ENCODE measurements at regions not wholly inside any gene's neighbourhood (a gene's known extent, or its start where the extent isn't known, plus 50 kb on each side); places are given as distances from the start of the nearest gene placed in this dataset.

DNA sequence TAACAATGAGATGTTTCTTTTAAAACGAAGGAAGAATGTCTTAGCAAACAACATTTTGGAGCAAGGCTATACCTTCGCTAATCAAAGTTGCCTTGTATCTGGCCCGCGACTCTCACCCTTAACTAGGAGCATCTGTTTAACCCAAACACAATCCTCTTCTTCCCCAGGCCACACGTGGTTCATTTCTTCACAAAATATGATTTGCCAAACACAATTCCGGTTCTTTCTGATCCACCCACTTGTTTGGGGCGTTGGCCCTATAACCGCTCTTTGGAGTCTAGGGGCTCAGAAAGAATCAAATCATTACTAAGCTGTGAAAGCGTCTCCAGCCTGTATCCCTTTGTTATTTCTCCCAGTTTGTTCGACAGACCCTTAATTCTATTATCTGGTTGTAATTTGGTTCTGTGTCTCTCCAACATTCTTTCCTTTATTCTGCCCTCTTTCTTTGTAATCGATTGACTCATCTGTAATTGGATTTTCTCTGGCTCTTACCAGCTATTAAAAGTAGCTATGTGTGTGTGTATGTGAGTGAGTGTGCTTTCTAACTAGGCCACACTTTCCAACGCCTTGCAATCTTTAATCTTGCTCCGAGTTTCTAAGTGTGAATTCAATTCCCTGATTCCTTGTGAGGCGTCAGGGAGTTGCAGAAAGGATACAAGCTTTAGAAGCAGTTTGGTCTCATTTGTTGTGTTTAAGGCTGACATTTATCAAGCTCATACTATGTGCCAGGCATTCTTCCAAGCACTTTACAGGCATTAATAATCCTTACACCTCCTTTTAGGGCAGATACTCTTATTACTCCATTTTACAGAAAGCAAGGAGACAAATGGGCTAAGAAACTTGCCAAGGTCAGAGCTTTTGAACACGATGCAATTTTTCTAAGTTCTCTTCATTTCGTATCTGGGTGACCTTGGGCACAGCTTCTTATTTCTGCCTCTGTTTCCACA, 138.6 kb upstream of the CPEB2 start:
- DNase-seq (ENCODE audit: extremely low spot score in 2 of 2) = no peak
- no peaks in the 10 kb centered on the region for H3K36me3 ChIP-seq
- H3K4me1 ChIP-seq = peaks cover 10% of the 10 kb centered on the region
- peak overlapping the region; percentile 44 for H3K27ac ChIP-seq
- TF ChIP-seq POLR2AphosphoS5 (IDR thresholded peaks at IDR 0.05; ENCODE audit: insufficient read depth in 1 of 2, low read depth in 1 of 2) = no peak
- TF ChIP-seq, protein P1, sequence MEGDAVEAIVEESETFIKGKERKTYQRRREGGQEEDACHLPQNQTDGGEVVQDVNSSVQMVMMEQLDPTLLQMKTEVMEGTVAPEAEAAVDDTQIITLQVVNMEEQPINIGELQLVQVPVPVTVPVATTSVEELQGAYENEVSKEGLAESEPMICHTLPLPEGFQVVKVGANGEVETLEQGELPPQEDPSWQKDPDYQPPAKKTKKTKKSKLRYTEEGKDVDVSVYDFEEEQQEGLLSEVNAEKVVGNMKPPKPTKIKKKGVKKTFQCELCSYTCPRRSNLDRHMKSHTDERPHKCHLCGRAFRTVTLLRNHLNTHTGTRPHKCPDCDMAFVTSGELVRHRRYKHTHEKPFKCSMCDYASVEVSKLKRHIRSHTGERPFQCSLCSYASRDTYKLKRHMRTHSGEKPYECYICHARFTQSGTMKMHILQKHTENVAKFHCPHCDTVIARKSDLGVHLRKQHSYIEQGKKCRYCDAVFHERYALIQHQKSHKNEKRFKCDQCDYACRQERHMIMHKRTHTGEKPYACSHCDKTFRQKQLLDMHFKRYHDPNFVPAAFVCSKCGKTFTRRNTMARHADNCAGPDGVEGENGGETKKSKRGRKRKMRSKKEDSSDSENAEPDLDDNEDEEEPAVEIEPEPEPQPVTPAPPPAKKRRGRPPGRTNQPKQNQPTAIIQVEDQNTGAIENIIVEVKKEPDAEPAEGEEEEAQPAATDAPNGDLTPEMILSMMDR (IDR thresholded peaks at IDR 0.05) = no peak
- no peak for TF ChIP-seq POLR2A (IDR thresholded peaks at IDR 0.05)
- H3K9me3 ChIP-seq = no peaks in the 10 kb centered on the region
- intact Hi-C loops (cut with DNase I) = no loop called here
- peak overlapping the region; percentile 13 to 38 for H3K4me3 ChIP-seq
- no peaks in the 10 kb centered on the region for H3K27me3 ChIP-seq

DNA sequence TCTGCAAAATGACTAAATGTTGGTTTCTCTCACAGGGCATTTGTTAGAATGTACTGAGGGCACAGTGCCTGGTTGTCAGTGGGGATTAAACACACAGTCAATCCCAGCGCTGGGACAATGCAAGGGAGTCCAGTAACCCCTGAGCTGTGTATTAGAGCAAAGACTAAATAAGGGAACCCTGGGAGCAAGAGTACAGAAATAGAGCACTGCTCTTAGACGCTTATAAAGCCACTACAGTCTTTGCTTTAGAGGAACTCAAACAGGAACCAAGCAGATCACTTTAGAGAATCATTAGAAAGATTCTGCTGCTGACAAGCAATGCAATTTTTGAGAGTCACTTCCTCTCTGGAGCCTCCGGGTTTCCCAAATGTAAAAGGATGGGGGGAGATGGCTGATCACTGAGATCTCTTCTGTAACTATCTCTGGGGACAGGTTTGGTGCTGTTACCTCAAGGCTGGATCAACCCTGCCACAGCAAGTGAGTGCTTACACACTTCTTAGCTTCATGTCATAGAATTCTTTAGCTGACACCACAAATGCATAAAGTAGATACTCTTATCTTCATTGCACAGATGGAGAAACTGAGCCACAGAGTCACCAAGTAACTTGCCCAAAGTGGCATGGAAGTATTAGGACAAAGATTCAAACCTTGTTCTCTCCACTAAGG, 137.8 kb upstream of the CPEB2 start:
- intact Hi-C loops (cut with DNase I) = no loop called here
- no peak for DNase-seq (ENCODE audit: extremely low spot score in 2 of 2)
- H3K4me3 ChIP-seq = no peak overlapping the region
- peak overlapping the region; percentile 44 for H3K27ac ChIP-seq
- no peaks in the 10 kb centered on the region for H3K36me3 ChIP-seq
- no peaks in the 10 kb centered on the region for H3K9me3 ChIP-seq
- TF ChIP-seq POLR2AphosphoS5 (IDR thresholded peaks at IDR 0.05; ENCODE audit: insufficient read depth in 1 of 2, low read depth in 1 of 2) = no peak
- TF ChIP-seq, protein P1 (IDR thresholded peaks at IDR 0.05) = no peak
- H3K4me1 ChIP-seq = peaks cover 10% of the 10 kb centered on the region
- H3K27me3 ChIP-seq = no peaks in the 10 kb centered on the region

DNA sequence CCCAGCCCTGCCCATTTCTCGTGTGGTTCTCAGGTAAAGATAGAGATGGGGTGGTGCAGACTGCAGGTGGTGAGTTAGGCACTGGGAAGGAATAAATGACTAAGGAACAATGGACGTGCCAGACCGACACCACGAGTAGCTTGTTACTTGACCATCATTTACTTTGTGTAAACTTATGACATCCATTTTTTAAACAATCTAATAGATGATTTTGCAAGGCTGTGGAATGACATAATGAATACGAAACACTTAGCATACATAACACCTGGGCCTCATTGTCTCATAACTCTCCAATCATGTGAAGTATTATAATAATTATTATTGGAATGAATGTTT, 137.3 kb upstream of the CPEB2 start:
- intact Hi-C loops (cut with DNase I) = no loop called here
- H3K9me3 ChIP-seq = no peaks in the 10 kb centered on the region
- no peaks in the 10 kb centered on the region for H3K36me3 ChIP-seq
- no peak for DNase-seq (ENCODE audit: extremely low spot score in 2 of 2)
- H3K4me1 ChIP-seq = peaks cover 10% of the 10 kb centered on the region
- no peak overlapping the region for H3K27ac ChIP-seq
- TF ChIP-seq, protein P1 (IDR thresholded peaks at IDR 0.05) = no peak
- H3K4me3 ChIP-seq = no peak overlapping the region
- no peaks in the 10 kb centered on the region for H3K27me3 ChIP-seq

DNA sequence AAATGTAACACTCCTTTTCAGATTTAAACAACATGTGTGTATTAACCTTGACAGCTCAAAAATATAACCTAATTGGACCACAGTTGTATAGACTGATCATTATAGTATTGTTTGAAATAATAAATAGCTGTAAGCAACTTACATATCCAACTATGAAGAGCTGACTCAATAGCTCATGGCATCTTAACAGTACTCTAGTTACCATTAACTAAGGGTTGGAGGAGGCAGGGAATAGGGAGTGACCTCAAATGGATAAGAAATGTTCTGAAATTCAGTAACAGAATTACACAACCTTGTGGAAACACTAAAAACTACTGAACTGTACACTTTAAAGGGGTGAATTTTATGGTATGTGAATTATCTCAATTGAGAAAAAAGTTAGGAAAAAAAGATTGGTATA, 136.5 kb upstream of the CPEB2 start:
- H3K4me1 ChIP-seq = peaks cover 10% of the 10 kb centered on the region
- no peaks in the 10 kb centered on the region for H3K36me3 ChIP-seq
- DNase-seq (ENCODE audit: extremely low spot score in 2 of 2) = no peak
- no peak overlapping the region for H3K27ac ChIP-seq
- H3K27me3 ChIP-seq = no peaks in the 10 kb centered on the region
- TF ChIP-seq POLR2A (IDR thresholded peaks at IDR 0.05) = no peak
- TF ChIP-seq, protein P1 (IDR thresholded peaks at IDR 0.05) = no peak
- no peak for TF ChIP-seq POLR2AphosphoS5 (IDR thresholded peaks at IDR 0.05; ENCODE audit: insufficient read depth in 1 of 2, low read depth in 1 of 2)
- no peak overlapping the region for H3K4me3 ChIP-seq
- no peaks in the 10 kb centered on the region for H3K9me3 ChIP-seq
- intact Hi-C loops (cut with DNase I) = no loop called here

DNA sequence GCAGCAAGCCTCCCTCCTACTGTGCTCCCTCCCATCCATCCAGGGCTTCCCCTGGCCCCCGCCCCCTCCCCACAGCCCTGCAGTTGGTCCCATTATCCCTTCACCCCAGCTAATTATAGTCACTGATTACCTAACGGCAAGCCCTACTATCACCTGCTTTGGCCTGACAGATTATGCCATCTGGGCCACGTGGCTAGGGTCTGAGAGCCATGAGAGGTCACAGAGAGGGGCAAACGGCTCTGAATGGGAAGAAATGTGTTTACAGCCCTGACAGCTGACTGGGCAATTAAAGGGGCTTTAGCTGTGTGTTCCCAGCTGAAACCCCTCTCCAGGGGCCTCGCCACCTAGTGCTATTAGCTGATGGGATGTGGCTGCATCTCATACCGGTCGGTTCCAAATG, 134.4 kb upstream of the CPEB2 start:
- H3K27ac ChIP-seq = no peak overlapping the region
- no peaks in the 10 kb centered on the region for H3K9me3 ChIP-seq
- no peak for TF ChIP-seq POLR2AphosphoS5 (IDR thresholded peaks at IDR 0.05; ENCODE audit: insufficient read depth in 1 of 2, low read depth in 1 of 2)
- TF ChIP-seq, protein P1 (IDR thresholded peaks at IDR 0.05) = no peak
- TF ChIP-seq POLR2A (IDR thresholded peaks at IDR 0.05) = no peak
- intact Hi-C loops (cut with DNase I) = no loop called here
- peaks cover 10% of the 10 kb centered on the region for H3K4me1 ChIP-seq
- H3K27me3 ChIP-seq = no peaks in the 10 kb centered on the region
- H3K4me3 ChIP-seq = no peak overlapping the region
- DNase-seq (ENCODE audit: extremely low spot score in 2 of 2) = no peak
- H3K36me3 ChIP-seq = no peaks in the 10 kb centered on the region

All from vagina (tissue), 2 donors.